AG09309 (cell line): ENCODE measurements at regions not wholly inside any gene's neighbourhood (a gene's known extent, or its start where the extent isn't known, plus 50 kb on each side); places are given as distances from the start of the nearest gene placed in this dataset.

ENCODE experiments used
- DNase-seq: peaks from one replicate; pipeline ENCODE4 v3.0.0-alpha.2; 2010; ENCODE audit warnings: low read depth
- H3K4me3 ChIP-seq: 2 replicates; pipeline ENCODE4 v1.5.1; 2011; ENCODE audit warnings: mild to moderate bottlenecking, low read depth, low read length, moderate library complexity; ENCODE audit not compliant: control insufficient read depth
- TF ChIP-seq, protein P1 (sequence below): IDR thresholded peaks from 2 replicates; pipeline ENCODE4 v1.5.1; 2011; ENCODE audit warnings: mild to moderate bottlenecking, low read depth, low read length, inconsistent platforms; ENCODE audit not compliant: insufficient read depth, control insufficient read depth; ENCODE audit errors: missing control alignments

DNA sequence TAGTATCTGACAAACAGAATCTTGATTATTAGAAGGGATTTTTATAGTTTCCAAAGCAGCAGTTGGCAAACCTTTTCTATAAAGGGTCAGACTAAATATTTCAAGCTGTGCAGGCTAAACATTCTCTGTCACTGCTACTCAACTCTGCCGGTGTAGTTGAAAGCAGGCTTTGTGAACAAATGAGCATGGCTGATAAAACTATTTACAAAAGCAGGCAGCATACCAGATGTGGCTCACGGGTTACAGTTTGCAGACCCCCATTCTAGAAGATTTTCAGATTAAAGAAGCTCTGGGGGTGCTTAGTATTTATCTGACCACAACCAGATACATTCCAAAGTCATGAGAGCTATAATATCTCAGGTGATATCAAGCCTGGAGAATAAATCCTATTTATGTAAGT is 1017.5 kb downstream of the SORCS1 start:
- TF ChIP-seq, protein P1, sequence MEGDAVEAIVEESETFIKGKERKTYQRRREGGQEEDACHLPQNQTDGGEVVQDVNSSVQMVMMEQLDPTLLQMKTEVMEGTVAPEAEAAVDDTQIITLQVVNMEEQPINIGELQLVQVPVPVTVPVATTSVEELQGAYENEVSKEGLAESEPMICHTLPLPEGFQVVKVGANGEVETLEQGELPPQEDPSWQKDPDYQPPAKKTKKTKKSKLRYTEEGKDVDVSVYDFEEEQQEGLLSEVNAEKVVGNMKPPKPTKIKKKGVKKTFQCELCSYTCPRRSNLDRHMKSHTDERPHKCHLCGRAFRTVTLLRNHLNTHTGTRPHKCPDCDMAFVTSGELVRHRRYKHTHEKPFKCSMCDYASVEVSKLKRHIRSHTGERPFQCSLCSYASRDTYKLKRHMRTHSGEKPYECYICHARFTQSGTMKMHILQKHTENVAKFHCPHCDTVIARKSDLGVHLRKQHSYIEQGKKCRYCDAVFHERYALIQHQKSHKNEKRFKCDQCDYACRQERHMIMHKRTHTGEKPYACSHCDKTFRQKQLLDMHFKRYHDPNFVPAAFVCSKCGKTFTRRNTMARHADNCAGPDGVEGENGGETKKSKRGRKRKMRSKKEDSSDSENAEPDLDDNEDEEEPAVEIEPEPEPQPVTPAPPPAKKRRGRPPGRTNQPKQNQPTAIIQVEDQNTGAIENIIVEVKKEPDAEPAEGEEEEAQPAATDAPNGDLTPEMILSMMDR = no peak
- H3K4me3 ChIP-seq = no peak overlapping the region
- no peak for DNase-seq

DNA sequence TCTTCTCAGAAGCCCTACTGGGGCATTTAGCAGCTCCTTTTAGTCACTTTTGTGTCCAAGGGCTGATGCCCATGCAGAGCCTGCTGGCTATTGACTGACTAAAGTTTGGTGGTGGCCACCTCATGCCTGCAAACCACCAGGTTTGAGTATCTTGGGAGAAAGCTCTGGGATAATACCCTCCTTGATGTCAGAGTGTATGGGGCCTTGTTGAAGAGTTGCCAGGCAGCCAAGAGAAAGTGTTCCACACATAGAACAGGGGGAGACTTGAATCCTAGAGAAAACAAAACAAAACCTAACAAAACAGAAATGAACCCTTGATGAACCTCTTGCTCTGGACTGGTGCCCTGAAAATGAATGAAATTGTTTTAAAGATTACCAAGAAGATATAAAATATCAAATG is 1024.6 kb downstream of the SORCS1 start:
- no peak for DNase-seq
- TF ChIP-seq, protein P1 = no peak
- H3K4me3 ChIP-seq = no peak overlapping the region

DNA sequence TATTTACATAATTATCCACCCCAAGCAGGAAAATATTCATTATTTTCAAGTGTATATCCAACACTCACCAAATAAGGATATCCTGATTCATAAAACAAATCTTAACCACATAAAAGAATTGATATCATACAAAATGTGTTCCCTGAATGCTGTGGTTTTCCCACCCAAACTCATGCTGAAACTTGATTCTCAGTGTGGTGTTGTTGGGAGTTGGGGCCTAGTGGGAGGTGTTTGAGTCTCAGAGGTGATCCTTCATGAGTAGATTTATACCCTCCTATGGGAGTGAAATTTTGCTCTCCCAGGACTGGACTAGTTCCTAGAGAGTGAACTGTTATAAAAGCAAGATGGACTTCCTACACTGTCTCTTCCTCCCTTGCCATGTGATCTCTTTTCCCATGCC is 1028.3 kb downstream of the SORCS1 start:
- DNase-seq = no peak
- TF ChIP-seq, protein P1 = no peak
- H3K4me3 ChIP-seq = no peak overlapping the region

DNA sequence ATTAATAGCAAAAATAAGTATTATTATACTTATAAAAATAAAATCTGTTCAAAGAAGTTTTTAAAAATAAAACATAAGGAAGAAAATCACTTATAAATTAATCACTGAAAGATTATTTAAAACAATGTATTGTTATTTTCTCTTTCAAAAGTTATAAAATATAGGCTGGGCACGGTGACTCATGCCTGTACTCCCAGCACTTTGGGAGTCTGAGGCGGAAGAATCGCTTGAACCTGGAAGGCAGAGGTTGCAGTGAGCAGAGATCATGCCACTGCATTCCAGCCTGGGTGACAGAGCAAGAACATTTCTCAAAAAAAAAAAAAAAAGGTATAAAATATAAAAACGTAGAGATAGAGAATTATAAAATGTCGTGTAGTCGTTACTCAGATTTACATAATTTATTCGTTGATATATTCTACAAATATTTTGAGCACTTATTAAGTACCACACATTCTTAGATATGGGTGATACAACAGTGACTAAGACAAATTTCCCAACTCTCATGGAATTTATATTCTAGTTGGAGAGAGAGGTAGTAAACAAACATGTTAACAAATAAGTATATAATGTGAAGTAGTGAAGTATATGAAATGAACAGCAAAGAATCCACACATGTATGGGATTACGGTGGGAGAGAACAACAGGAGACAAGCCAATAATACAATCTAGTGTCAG is 1030.0 kb downstream of the SORCS1 start:
- DNase-seq = no peak
- TF ChIP-seq, protein P1 = no peak
- no peak overlapping the region for H3K4me3 ChIP-seq

DNA sequence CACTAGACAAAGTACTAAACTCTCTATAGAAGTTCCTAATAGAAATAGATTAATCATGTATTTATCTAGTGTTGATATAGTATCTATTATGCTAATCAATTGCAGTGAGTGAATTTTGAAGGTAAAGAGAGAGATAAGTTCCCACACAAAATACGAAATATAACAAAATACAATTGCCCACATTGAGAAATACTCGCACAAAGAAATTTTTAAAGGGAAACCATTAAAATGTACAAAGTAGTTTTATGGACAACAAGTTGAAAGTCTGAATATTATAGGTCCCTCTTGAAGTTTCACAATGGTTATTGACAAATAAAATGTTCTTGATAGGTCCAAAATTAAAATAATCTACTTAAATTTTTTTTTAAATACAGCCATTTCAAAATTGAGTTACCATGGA is 1031.1 kb downstream of the SORCS1 start:
- TF ChIP-seq, protein P1 = no peak
- H3K4me3 ChIP-seq = no peak overlapping the region
- DNase-seq = no peak

DNA sequence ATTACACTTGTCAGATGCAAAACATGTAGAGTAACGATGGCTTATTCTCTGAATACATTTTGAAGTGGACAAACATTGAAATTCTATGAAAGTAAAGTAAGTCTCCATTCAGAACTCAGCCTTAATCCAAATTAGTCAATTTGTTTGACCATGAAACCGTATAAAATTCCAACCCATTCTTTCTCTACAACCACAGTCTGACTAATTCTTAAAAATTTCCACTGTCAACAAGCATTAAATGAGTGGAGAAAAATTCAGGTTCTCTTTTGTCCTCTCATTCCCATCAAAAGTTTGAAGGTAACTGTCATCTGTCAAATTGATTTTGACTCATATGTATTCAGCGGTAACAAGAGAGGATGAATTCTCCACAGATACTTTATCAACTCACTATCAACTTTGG is 1031.5 kb downstream of the SORCS1 start:
- DNase-seq = no peak
- TF ChIP-seq, protein P1 = no peak
- no peak overlapping the region for H3K4me3 ChIP-seq
